Thoracic aorta (tissue), 2 donors: ENCODE measurements at regions not wholly inside any gene's neighbourhood (a gene's known extent, or its start where the extent isn't known, plus 50 kb on each side); places are given as distances from the start of the nearest gene placed in this dataset.

Experiments used
- ATAC-seq: fragments of 150-250 bp; one replicate; pipeline ENCODE4 v1.8.0; 2017; ENCODE audit warnings: low read depth; ENCODE audit not compliant: insufficient number of reproducible peaks, low FRiP score
- DNase-seq: peaks from one replicate; pipeline ENCODE4 v3.0.0-alpha.2; 2020; ENCODE audit warnings: low spot score
- H3K27ac ChIP-seq, 2 donors: fragments of 200-600 bp; sonication (generic); 1 replicate in 1 of 2; 2 replicates in 1 of 2; pipeline ENCODE4 v1.5.1; 2016; ENCODE audit warnings: mild to moderate bottlenecking in 2 of 2, moderate library complexity in 2 of 2
- H3K27me3 ChIP-seq: fragments of 200-600 bp; sonication (generic); replicated peaks from 2 replicates; pipeline ENCODE4 v1.6.0; 2016; ENCODE audit warnings: mild to moderate bottlenecking; ENCODE audit not compliant: insufficient read depth
- H3K36me3 ChIP-seq: fragments of 200-600 bp; sonication (generic); one replicate; pipeline ENCODE4 v1.5.1; 2016
- H3K4me1 ChIP-seq, 2 donors: fragments of 200-600 bp; sonication (generic); 1 replicate in 1 of 2; 2 replicates in 1 of 2; pipeline versions ENCODE4 v1.5.1 to v1.6.0; 2016; ENCODE audit warnings: low read depth in 2 of 2, mild to moderate bottlenecking in 1 of 2; ENCODE audit not compliant: control insufficient read depth in 1 of 2
- H3K4me3 ChIP-seq: fragments of 200-600 bp; sonication (generic); 2 replicates; pipeline ENCODE4 v1.5.1; 2016; ENCODE audit warnings: mild to moderate bottlenecking
- H3K9me3 ChIP-seq: fragments of 200-600 bp; sonication (generic); 2 replicates; pipeline ENCODE4 v1.5.1; 2016
- TF ChIP-seq, protein P1 (sequence below): fragments of 200-600 bp; sonication (generic); IDR thresholded peaks from one replicate; pipeline ENCODE4 v1.5.1; 2019; ENCODE audit warnings: antibody characterized with exemption

DNA sequence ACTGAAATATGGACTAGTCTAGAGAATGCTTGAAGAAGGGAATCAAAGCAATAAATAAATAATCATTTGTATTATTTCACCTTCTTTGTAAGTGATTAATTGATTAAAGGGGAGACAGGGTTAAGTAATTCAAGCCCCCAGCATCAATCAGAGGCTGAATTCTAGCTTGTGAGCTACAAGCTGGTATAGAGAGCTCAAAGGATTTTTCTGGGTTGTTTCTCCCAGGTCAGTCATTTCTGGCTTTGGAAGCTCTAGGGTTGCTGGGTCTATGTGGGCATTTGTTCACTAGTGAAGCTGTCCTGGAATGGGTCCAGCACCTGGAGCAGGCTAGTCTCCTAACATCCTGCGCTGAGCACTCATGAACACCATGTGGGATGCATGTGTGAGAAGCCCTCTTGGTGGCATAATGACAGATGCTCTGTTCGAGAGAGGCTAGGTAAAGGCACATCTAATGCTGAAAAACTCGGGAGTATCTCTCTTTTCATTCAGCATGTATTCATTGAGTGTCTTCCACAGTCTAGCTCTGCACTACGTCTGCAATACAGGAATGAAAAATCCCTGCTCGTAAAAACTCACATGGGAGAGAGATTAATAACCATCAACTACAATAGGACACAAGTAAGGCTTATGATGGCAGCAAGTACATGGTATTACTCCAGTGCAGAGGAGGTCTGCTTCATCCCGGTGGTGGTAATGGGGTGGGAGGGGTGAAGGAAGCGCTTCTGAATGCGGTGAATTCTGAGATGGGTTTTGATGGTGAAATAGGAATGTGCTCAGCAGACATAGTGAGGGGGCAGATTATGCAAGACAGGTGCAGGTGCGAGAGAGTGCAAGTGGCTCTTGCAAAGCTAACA lies 68.0 kb upstream of the NRP1 start:
- Histone ChIP-seq H3K27me3 (no peaks in the 10 kb centered on the region), H3K27ac (no peak overlapping the region), H3K36me3 (no peaks in the 10 kb centered on the region), H3K4me3 (no peak overlapping the region), H3K9me3 (peaks cover 3% of the 10 kb centered on the region), H3K4me1 (no peaks in the 10 kb centered on the region)
- DNase-seq, result no peak
- TF ChIP-seq, protein P1, sequence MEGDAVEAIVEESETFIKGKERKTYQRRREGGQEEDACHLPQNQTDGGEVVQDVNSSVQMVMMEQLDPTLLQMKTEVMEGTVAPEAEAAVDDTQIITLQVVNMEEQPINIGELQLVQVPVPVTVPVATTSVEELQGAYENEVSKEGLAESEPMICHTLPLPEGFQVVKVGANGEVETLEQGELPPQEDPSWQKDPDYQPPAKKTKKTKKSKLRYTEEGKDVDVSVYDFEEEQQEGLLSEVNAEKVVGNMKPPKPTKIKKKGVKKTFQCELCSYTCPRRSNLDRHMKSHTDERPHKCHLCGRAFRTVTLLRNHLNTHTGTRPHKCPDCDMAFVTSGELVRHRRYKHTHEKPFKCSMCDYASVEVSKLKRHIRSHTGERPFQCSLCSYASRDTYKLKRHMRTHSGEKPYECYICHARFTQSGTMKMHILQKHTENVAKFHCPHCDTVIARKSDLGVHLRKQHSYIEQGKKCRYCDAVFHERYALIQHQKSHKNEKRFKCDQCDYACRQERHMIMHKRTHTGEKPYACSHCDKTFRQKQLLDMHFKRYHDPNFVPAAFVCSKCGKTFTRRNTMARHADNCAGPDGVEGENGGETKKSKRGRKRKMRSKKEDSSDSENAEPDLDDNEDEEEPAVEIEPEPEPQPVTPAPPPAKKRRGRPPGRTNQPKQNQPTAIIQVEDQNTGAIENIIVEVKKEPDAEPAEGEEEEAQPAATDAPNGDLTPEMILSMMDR, result no peak
- ATAC-seq, result no peak

GRCh38 chr10:33401300-33401699 lies 66.8 kb upstream of the NRP1 start:
- TF ChIP-seq, protein P1, result no peak
- ATAC-seq (no peak), DNase-seq (no peak)
- no peaks in the 10 kb centered on the region for H3K27me3 ChIP-seq
- no peaks in the 10 kb centered on the region for H3K36me3 ChIP-seq
- H3K9me3 ChIP-seq, result peaks cover 8% of the 10 kb centered on the region
- H3K27ac ChIP-seq, result no peak overlapping the region
- H3K4me1 ChIP-seq, result no peaks in the 10 kb centered on the region
- H3K4me3 ChIP-seq, result no peak overlapping the region

DNA sequence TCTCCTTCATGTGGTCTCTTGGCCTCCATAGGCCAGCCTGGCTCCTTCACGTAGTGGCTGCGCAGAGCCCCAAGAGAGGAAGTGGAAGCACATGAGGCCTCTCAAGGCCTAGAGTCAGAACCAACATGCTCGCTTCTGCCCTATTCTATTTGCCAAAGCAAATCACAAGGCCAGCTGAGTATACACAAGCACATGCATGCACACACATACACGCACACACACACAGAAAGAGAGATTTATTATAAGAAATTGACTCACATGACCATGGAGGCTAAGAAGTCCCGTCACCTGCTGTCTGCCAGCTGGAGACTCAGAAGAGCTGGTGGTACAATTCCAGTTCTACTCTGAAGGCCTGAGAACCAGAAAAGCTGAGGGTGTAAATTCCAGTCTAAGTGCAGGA lies 64.3 kb upstream of the NRP1 start:
- no peak overlapping the region for H3K4me3 ChIP-seq
- TF ChIP-seq, protein P1, result no peak
- no peak overlapping the region for H3K27ac ChIP-seq
- no peaks in the 10 kb centered on the region for H3K36me3 ChIP-seq
- DNase-seq, result no peak
- no peak for ATAC-seq
- H3K4me1 ChIP-seq, result no peaks in the 10 kb centered on the region
- no peaks in the 10 kb centered on the region for H3K27me3 ChIP-seq
- H3K9me3 ChIP-seq, result peaks cover 8% of the 10 kb centered on the region

GRCh38 chr10:33396938-33397337 lies 62.5 kb upstream of the NRP1 start:
- no peak for ATAC-seq
- H3K36me3 ChIP-seq, result no peaks in the 10 kb centered on the region
- H3K4me3 ChIP-seq, result no peak overlapping the region
- H3K9me3 ChIP-seq, result peaks cover 8% of the 10 kb centered on the region
- no peaks in the 10 kb centered on the region for H3K4me1 ChIP-seq
- DNase-seq, result no peak
- no peak overlapping the region for H3K27ac ChIP-seq
- TF ChIP-seq, protein P1, result no peak
- H3K27me3 ChIP-seq, result no peaks in the 10 kb centered on the region

- Histone ChIP-seq H3K9me3 (peaks cover 8% of the 10 kb centered on the region), H3K4me3 (no peak overlapping the region), H3K27ac (no peak overlapping the region), H3K4me1 (no peaks in the 10 kb centered on the region), H3K36me3 (no peaks in the 10 kb centered on the region), H3K27me3 (no peaks in the 10 kb centered on the region)
- ATAC-seq (no peak), DNase-seq (no peak)
- TF ChIP-seq, protein P1, result no peak
Observed at GRCh38 chr10:33396279-33396678, 61.8 kb upstream of the NRP1 start.
